LNCaP clone FGC (cell line): ENCODE measurements at regions not wholly inside any gene's neighbourhood (a gene's known extent, or its start where the extent isn't known, plus 50 kb on each side); places are given as distances from the start of the nearest gene placed in this dataset.
A peak's percentile ranks its signal among the peaks of the same experiment; 100 is the strongest.

Source experiments
- DNase-seq: peaks from one replicate; pipeline ENCODE4 v3.0.0-alpha.2; 2011; ENCODE audit warnings: low read depth
- H3K4me3 ChIP-seq: 2 replicates; pipeline ENCODE4 v1.5.1; 2011; ENCODE audit warnings: mild to moderate bottlenecking, low read depth, low read length, control low read depth
- TF ChIP-seq, protein P1 (sequence below): IDR thresholded peaks from 2 replicates; pipeline ENCODE4 v1.5.1; 2012; ENCODE audit warnings: mild to moderate bottlenecking; ENCODE audit not compliant: control insufficient read depth, insufficient read depth; ENCODE audit errors: extremely low read depth

DNA sequence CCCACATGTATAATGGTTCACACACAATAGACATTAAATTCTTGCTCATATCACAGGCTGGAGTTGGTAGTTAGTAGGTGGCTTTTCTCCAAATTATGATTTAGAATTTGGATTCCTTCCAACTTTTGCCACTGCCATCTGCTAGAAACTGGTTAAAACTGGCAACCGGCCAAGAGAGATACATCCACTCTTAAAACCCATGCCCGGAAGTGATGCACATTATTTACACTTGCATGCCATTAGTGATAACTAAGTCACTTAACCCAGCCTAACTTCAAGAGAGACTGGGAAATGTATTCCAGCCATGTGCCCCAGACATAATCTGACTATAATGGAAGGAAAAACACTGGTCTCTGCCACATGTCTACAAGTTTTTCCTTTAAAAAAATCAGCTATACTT lies 395.7 kb upstream of the SEMA6A start:
- H3K4me3 ChIP-seq, result no peak overlapping the region
- TF ChIP-seq, protein P1, sequence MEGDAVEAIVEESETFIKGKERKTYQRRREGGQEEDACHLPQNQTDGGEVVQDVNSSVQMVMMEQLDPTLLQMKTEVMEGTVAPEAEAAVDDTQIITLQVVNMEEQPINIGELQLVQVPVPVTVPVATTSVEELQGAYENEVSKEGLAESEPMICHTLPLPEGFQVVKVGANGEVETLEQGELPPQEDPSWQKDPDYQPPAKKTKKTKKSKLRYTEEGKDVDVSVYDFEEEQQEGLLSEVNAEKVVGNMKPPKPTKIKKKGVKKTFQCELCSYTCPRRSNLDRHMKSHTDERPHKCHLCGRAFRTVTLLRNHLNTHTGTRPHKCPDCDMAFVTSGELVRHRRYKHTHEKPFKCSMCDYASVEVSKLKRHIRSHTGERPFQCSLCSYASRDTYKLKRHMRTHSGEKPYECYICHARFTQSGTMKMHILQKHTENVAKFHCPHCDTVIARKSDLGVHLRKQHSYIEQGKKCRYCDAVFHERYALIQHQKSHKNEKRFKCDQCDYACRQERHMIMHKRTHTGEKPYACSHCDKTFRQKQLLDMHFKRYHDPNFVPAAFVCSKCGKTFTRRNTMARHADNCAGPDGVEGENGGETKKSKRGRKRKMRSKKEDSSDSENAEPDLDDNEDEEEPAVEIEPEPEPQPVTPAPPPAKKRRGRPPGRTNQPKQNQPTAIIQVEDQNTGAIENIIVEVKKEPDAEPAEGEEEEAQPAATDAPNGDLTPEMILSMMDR, result no peak
- DNase-seq, result peak; percentile 10

DNA sequence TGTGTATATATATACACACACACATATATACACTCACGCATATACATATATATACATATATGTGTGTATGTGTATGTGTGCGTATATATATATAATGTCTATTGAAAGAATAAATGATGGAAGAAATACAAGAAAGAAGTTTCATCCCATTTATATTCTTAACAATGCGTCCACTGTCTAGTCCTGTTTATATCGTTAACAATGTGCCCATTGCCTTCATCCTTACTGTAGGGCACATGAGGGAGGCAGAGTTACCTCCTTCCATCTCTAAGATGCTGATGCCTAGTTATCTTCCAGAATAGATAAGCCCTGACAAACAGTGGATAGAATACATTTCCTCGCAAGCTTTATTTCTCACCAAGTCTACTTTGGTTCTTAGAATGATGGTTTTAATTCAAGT lies 389.8 kb upstream of the SEMA6A start:
- TF ChIP-seq, protein P1, result no peak
- DNase-seq, result no peak
- H3K4me3 ChIP-seq, result no peak overlapping the region

DNA sequence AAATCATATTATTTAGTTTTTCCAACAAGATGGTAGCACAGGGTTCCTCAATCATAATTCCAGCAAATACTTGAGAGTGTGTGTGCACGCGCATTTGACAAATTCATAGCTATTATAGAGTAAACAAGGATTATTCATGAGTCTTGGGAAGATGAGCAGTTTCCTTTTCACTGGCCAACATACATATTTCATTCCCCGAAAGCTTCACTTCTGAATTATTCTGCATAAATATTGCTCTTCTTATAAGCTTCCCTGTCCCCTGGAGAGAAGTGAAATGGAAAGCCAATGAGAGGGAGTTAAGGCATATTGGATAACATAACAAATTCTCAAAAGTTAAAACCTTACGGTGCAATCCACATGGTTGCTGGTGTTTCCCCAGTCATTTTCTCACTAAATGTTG lies 386.4 kb upstream of the SEMA6A start:
- no peak for DNase-seq
- no peak overlapping the region for H3K4me3 ChIP-seq
- TF ChIP-seq, protein P1, result no peak

DNA sequence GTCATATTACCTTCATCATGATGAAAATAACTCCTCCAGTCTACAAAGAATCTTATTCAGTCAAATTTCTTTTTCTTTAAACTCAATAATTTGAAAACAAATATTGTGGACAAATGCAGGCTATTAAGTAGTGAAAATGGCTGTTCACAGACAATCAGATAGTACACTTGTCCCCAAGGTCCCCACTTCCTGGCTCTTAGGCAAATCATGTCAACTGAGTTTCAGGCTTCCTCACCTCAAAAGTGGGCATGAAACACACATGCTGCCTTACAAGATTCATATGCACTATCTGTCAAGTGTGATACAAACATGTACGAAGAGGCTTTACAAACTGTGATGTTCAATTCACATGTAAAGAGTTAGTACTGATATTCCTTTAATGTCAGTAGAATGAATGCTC lies 385.2 kb upstream of the SEMA6A start:
- H3K4me3 ChIP-seq, result no peak overlapping the region
- no peak for DNase-seq
- TF ChIP-seq, protein P1, result no peak

DNA sequence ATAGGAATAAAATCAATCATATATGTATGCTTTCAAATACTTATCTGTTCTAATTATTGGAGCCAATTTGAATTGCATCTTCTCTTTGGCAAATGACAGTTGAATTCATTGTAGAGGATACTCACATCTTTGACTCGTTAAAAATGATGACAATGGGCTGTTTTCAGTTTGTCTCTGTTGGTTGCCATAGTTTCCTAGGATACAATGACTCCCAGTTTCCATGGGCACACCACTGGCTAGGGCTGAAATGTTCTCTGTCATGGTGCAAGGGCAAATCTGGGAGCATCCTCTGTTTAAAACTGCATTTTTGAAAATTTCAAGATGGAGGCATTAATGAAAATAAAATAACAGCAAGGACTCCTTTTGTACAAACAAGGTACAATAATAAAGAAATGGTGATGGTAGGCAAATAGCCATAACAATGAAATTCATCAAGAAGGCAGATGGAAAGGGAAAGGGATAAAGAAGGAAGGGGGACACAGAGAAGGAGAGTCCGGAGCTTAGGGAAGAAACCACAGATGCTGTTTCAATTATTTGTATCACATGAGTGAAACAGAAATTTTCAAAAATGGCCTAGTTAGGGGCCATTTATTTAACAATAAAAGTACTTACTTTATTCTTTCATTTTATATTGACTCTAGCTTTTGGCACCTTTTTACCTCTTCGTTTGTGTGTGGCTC lies 378.8 kb upstream of the SEMA6A start:
- no peak overlapping the region for H3K4me3 ChIP-seq
- TF ChIP-seq, protein P1, result no peak
- DNase-seq, result no peak

DNA sequence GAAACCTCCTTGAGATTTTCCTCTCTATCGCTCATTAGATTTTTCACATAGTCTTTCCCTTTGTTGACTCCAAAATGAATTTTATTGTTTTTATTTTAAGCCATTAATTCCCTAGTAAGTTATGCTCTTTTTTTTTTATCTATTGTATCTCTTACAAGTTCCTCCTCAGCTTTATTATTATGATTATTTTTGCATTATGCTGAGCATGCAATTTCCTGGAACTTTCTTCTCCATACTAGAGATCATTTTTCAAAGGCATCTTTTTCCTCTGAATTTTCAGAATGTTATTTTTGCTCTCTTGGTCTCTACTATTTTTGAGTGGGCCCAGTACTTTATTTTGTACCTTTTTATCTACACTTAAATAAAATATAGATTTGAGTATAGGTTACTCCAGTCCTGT lies 376.6 kb upstream of the SEMA6A start:
- no peak for DNase-seq
- TF ChIP-seq, protein P1, result no peak
- H3K4me3 ChIP-seq, result no peak overlapping the region
